Peyer's patch (tissue), 4 donors: ENCODE measurements at regions not wholly inside any gene's neighbourhood (a gene's known extent, or its start where the extent isn't known, plus 50 kb on each side); places are given as distances from the start of the nearest gene placed in this dataset.

Experiments
- CTCF ChIP-seq, 6 experiments: fragments of 450-650 bp in 4 of 6; fragments of 200-600 bp in 2 of 6; sonication (generic) in 1 of 6; IDR thresholded peaks; one replicate each; pipeline ENCODE4 v1.5.1; 2017 to 2019; ENCODE audit warnings: antibody characterized with exemption in 6 of 6, mild to moderate bottlenecking in 3 of 6, moderate library complexity in 1 of 6
- POLR2A ChIP-seq, 2 donors: fragments of 450-650 bp; IDR thresholded peaks; one replicate each; pipeline ENCODE4 v1.5.1; 2017; ENCODE audit warnings: antibody characterized with exemption in 2 of 2, mild to moderate bottlenecking in 2 of 2, moderate library complexity in 2 of 2

- no peak for TF ChIP-seq CTCF (IDR thresholded peaks at IDR 0.05)
- TF ChIP-seq POLR2A (IDR thresholded peaks at IDR 0.05), result no peak
These were observed 69.6 kb upstream of the ZNF479 start for GRCh38 chr7:57201895-57202210.
